Heart right ventricle (tissue), 16 donors: ENCODE measurements at regions not wholly inside any gene's neighbourhood (a gene's known extent, or its start where the extent isn't known, plus 50 kb on each side); places are given as distances from the start of the nearest gene placed in this dataset.

Experiments
- ATAC-seq, 8 donors: fragments of 200-7000 bp; cut with Tn5 transposase; one replicate each; pipeline ENCODE4 v1.9.1; 2020; ENCODE audit warnings: mild to moderate bottlenecking in 8 of 8, moderate library complexity in 8 of 8, moderate number of reproducible peaks in 1 of 8
- DNase-seq, 2 donors: peaks; one replicate each; pipeline ENCODE4 v3.0.0-alpha.2; 2020
- H3K27ac ChIP-seq, 10 donors: fragments of 200-600 bp; sonication (generic) in 2 of 10; one replicate each; pipeline versions ENCODE4 v1.5.0 to v1.8.0; 2020 to 2022; ENCODE audit warnings: mild to moderate bottlenecking in 3 of 10
- H3K27me3 ChIP-seq, 7 donors: fragments of 200-600 bp; one replicate each; pipeline ENCODE4 v1.8.0; 2021 to 2022; ENCODE audit warnings: mild to moderate bottlenecking in 2 of 7
- H3K36me3 ChIP-seq, 9 donors: fragments of 200-600 bp; sonication (generic) in 1 of 9; one replicate each; pipeline versions ENCODE4 v1.5.0 to v1.8.0; 2020 to 2022; ENCODE audit warnings: mild to moderate bottlenecking in 2 of 9
- H3K4me1 ChIP-seq, 9 donors: fragments of 200-600 bp; sonication (generic) in 1 of 9; one replicate each; pipeline versions ENCODE4 v1.5.0 to v1.8.0; 2020 to 2022; ENCODE audit warnings: mild to moderate bottlenecking in 4 of 9
- H3K4me3 ChIP-seq, 10 donors: fragments of 200-600 bp; sonication (generic) in 2 of 10; one replicate each; pipeline versions ENCODE4 v1.5.0 to v1.8.0; 2020 to 2022; ENCODE audit warnings: mild to moderate bottlenecking in 7 of 10, moderate library complexity in 2 of 10
- H3K9me3 ChIP-seq, 11 donors: fragments of 200-600 bp in 10 of 11; sonication (generic) in 2 of 11; one replicate each; pipeline versions ENCODE4 v1.5.0 to v1.8.0; 2013 to 2022; ENCODE audit warnings: mild to moderate bottlenecking in 2 of 11, control low read depth in 1 of 11, moderate library complexity in 1 of 11
- WGBS, 2 donors: extraction: QIAGEN DNeasy Blood & Tissue Kit; methylation state at CpG; one replicate each; pipeline ENCODE4 v1.1.7; 2013; ENCODE audit warnings: inconsistent platforms in 1 of 2; 5-methylcytosine and 5-hydroxymethylcytosine counted together
- intact Hi-C, 10 donors: fragments of 100-400 bp; cut with DNase I; formaldehyde crosslinking; loops; one replicate each; pipeline versions ENCODE4 v1.11.1 to v1.14.2; 2022
- TF ChIP-seq, protein P1 (sequence below), 9 donors: fragments of 200-600 bp; sonication (generic) in 2 of 9; IDR thresholded peaks; one replicate each; pipeline versions ENCODE4 v1.5.0 to v1.8.0; 2021 to 2022; ENCODE audit warnings: antibody characterized with exemption in 9 of 9, mild to moderate bottlenecking in 5 of 9, moderate library complexity in 1 of 9
- donor health status: Arrhythmogenic right ventricular cardiomyopathy.
- donor health status: ischemic (EF 13 %, LVEDD 7.1; RV severe dilation, severe dysfunction).
- donor health status: healthy with polysubstance abuse.
- donor health status: DM: no; HTN: yes; CAD: no.
- donor health status: DM: no; HTN: no; CAD: no.
- donor health status: ischemic (EF 25% LVEDD 6.9; RV normal size, moderate dysfunction).
- donor health status: ischemic (EF 25% LVEDD 5.7; RV mildly dilated, moderate dysfunction).
- donor health status: healthy.
- donor health status: DM: yes; HTN: yes; CAD: no.
- donor health status: Ischemic cardiomyopathy.
- donor health status: ischemic (EF 35%, LVEDD 5.7; RV mildly dilated, moderate dysfunction).
- donor health status: nonischemic (EF 11% LVEDD 7.7; RV severe dilation, severe dysfunction).
- donor health status: DM: yes; HTN: yes; CAD: no.
- donor health status: PGD.
- donor health status: ischemic (EF 29% LVEDD 5.4; RV normal size, mild dysfunction).
- donor health status: nonischemic (EF 23%, LVEDD 6.1; RV moderate dilation, normal function).

DNA sequence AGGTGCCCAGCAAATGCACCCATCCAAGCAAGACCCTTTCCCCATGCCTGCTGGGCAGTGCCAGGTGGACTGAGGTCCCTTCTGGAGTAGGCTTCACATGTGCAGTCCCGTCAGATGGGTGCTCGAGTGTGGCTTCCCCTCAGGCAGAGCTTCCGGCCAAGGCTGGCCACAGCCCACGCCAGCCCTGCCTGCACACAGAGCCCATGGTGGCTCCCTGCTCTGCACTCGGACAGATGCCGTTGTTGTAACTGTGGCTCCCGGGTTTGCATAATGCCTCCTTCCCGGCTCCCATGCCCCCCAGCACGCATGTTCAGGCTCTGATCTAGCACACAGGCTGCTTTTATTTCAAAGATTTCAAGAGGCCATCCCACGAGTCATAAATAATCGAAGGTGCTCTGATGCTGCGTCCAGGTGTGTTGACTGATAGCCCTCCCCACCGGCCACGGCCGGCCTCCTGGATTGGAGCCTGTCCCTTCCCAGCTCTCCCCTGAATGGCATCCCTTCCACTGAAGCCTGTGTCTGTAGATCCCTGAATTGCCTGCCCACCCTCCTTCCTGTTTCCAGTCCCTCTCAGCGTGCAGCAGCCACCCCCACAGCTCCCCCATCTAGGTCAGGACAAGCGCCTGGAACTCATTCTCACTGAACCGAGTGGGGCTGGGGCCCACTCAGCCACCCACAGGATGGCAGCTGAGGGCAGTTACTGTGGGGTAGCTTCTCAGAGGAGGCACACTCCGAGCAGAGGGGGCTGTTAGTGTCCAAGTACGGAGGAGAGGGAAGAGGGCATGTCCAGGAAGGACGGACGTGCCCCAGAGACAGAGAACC, 100.0 kb upstream of the LINGO1 start:
- no peaks in the 10 kb centered on the region for H3K36me3 ChIP-seq
- ATAC-seq (no peak), DNase-seq (no peak)
- H3K27ac ChIP-seq: no peak overlapping the region
- H3K9me3 ChIP-seq: no peaks in the 10 kb centered on the region
- no peaks in the 10 kb centered on the region for H3K4me1 ChIP-seq
- H3K4me3 ChIP-seq: no peak overlapping the region
- peaks cover 0 to 42% (median 0%) of the 10 kb centered on the region in 7 donors for H3K27me3 ChIP-seq
- intact Hi-C loops: no loop called here
- WGBS, 2 donors: 70 to 71% methylated on average over 22 of the region's 22 CpGs
- TF ChIP-seq, protein P1, sequence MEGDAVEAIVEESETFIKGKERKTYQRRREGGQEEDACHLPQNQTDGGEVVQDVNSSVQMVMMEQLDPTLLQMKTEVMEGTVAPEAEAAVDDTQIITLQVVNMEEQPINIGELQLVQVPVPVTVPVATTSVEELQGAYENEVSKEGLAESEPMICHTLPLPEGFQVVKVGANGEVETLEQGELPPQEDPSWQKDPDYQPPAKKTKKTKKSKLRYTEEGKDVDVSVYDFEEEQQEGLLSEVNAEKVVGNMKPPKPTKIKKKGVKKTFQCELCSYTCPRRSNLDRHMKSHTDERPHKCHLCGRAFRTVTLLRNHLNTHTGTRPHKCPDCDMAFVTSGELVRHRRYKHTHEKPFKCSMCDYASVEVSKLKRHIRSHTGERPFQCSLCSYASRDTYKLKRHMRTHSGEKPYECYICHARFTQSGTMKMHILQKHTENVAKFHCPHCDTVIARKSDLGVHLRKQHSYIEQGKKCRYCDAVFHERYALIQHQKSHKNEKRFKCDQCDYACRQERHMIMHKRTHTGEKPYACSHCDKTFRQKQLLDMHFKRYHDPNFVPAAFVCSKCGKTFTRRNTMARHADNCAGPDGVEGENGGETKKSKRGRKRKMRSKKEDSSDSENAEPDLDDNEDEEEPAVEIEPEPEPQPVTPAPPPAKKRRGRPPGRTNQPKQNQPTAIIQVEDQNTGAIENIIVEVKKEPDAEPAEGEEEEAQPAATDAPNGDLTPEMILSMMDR (IDR thresholded peaks at IDR 0.05): no peak

DNA sequence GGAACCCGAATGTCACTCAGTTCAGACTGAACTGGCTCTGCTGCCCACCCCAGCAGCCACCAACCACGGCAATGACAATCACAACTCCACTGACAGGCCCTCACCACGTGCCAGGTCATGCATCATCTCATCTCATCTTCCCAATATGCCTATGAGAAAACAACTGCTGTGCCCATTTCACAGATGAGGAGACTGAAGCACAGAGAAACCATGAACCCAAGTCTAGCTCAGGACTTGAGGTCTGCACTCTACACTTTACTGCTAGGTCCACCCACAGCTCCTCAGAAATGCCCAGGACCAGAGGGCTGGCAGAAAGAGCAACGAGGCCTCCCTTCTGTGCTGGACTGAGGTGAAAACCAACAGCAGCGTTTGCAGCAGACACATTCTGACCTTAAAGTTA, 99.2 kb upstream of the LINGO1 start:
- DNase-seq (no peak), ATAC-seq (no peak)
- Histone ChIP-seq H3K9me3 (no peaks in the 10 kb centered on the region), H3K36me3 (no peaks in the 10 kb centered on the region), H3K4me3 (no peak overlapping the region), H3K4me1 (no peaks in the 10 kb centered on the region), H3K27me3 (peaks cover 0 to 37% (median 0%) of the 10 kb centered on the region in 7 donors), H3K27ac (no peak overlapping the region)
- intact Hi-C loops: no loop called here
- TF ChIP-seq, protein P1 (IDR thresholded peaks at IDR 0.05): no peak
- 63 to 74% methylated on average over 5 of the region's 5 CpGs for WGBS, 2 donors

DNA sequence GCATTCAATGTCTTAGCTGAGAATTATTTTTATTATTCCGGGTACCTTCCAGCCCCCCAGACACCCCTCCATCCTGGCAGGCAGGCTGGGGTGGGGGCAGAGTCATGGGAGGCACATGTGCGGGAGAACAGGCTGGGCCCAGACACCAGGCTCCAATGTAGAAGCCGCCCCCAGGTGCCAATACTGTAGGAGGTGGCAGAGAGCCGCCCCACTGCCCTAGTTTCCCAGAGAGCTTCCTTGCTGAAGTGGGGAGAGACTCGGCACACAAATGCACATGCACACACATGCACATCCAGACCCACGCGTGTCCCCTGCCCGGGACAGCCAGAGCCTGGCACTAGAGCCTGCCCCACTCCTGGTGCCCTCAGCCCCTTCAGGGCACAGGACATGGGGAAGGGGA, 98.4 kb upstream of the LINGO1 start:
- Histone ChIP-seq H3K4me3 (no peak overlapping the region), H3K4me1 (no peaks in the 10 kb centered on the region), H3K27me3 (peaks cover 0 to 33% (median 0%) of the 10 kb centered on the region in 7 donors), H3K27ac (no peak overlapping the region), H3K9me3 (no peaks in the 10 kb centered on the region), H3K36me3 (no peaks in the 10 kb centered on the region)
- ATAC-seq: no peak
- DNase-seq: no peak
- TF ChIP-seq, protein P1 (IDR thresholded peaks at IDR 0.05): no peak
- WGBS, 2 donors: 87 to 89% methylated on average over 8 of the region's 8 CpGs
- intact Hi-C loops: no loop called here

DNA sequence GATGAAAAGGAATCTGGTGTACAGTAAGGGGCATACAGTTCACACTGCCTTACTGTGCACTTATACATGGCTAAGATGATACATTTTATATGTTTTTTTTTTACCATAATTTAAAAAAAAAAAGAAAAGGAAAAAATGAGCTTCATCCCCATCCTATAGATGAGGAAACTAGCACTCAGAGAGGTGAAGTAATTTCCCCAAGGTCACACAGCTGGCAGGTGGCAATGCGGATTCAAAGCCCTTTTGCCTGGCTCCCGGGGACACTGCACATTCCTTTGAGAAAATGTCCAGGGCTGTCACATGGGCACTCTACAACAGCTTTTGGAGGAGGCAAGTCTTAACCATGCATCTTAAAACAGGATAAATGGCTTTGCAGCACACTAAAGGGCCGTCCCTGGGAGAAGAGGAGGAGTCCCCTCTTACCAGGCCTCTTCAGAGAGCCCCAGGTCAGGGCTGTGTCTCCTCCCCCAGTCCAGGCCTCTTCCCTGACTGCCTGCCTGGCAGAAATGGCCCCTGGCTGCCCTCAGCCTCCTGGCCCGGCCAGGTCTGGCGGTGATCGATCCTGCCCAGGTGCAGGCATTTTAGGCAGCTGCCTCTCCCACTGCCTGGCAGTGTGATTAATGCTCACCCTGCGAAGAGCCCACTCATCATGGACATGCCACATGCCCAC, 95.1 kb upstream of the LINGO1 start:
- no peak for DNase-seq
- intact Hi-C loops: no loop called here
- no peaks in the 10 kb centered on the region for H3K36me3 ChIP-seq
- no peaks in the 10 kb centered on the region for H3K9me3 ChIP-seq
- no peak for ATAC-seq
- peaks cover 0 to 39% (median 5%) of the 10 kb centered on the region in 7 donors for H3K27me3 ChIP-seq
- peaks cover 0 to 5% (median 0%) of the 10 kb centered on the region in 9 donors for H3K4me1 ChIP-seq
- WGBS, 2 donors: 67 to 69% methylated on average over 7 of the region's 7 CpGs
- H3K27ac ChIP-seq: no peak overlapping the region
- TF ChIP-seq, protein P1 (IDR thresholded peaks at IDR 0.05): no peak
- no peak overlapping the region for H3K4me3 ChIP-seq
